ENCODE measurements at regions not wholly inside any gene's neighbourhood (a gene's known extent, or its start where the extent isn't known, plus 50 kb on each side); places are given as distances from the start of the nearest gene placed in this dataset.

- no peak for DNase-seq (ENCODE audit: low spot score)
Observed at GRCh38 chr6:92047152-92047850, 1372.1 kb downstream of the EPHA7 start.

- DNase-seq (ENCODE audit: low spot score) = no peak
Observed at GRCh38 chr6:92044312-92044711, 1375.0 kb downstream of the EPHA7 start.

GRCh38 chr6:92043777-92044176 lies 1375.6 kb downstream of the EPHA7 start:
- no peak for DNase-seq (ENCODE audit: low spot score)

- no peak for DNase-seq (ENCODE audit: low spot score)
Observed at GRCh38 chr6:92026878-92027277, 1392.5 kb downstream of the EPHA7 start.

- DNase-seq (ENCODE audit: low spot score) = no peak
Observed at GRCh38 chr6:92024881-92025280, 1394.5 kb downstream of the EPHA7 start.

- DNase-seq (ENCODE audit: low spot score) = no peak
Observed at GRCh38 chr6:92024110-92024509, 1395.2 kb downstream of the EPHA7 start.

- DNase-seq (ENCODE audit: low spot score) = no peak
Observed at GRCh38 chr6:92023410-92023966, 1395.9 kb downstream of the EPHA7 start.

GRCh38 chr6:92011681-92012245 lies 1407.6 kb downstream of the EPHA7 start:
- DNase-seq (ENCODE audit: low spot score) = no peak

- no peak for DNase-seq (ENCODE audit: low spot score)
Observed at GRCh38 chr6:92008757-92009502, 1410.4 kb downstream of the EPHA7 start.

- DNase-seq (ENCODE audit: low spot score) = no peak
Observed at GRCh38 chr6:92000112-92000511, 1413.2 kb upstream of the MAP3K7 start.

- no peak for DNase-seq (ENCODE audit: low spot score)
Observed at GRCh38 chr6:91994787-91995186, 1407.9 kb upstream of the MAP3K7 start.

- DNase-seq (ENCODE audit: low spot score) = no peak
Observed at GRCh38 chr6:91982559-91982958, 1395.7 kb upstream of the MAP3K7 start.

- no peak for DNase-seq (ENCODE audit: low spot score)
Observed at GRCh38 chr6:91976797-91977196, 1389.9 kb upstream of the MAP3K7 start.

- DNase-seq (ENCODE audit: low spot score) = no peak
Observed at GRCh38 chr6:91970700-91971099, 1383.8 kb upstream of the MAP3K7 start.

- DNase-seq (ENCODE audit: low spot score) = no peak
Observed at GRCh38 chr6:91965872-91966271, 1379.0 kb upstream of the MAP3K7 start.

- DNase-seq (ENCODE audit: low spot score) = no peak
Observed at GRCh38 chr6:91961671-91962070, 1374.8 kb upstream of the MAP3K7 start.

- no peak for DNase-seq (ENCODE audit: low spot score)
Observed at GRCh38 chr6:91961236-91961635, 1374.4 kb upstream of the MAP3K7 start.

- no peak for DNase-seq (ENCODE audit: low spot score)
Observed at GRCh38 chr6:91941838-91942237, 1355.0 kb upstream of the MAP3K7 start.

- no peak for DNase-seq (ENCODE audit: low spot score)
Observed at GRCh38 chr6:91940801-91941200, 1353.9 kb upstream of the MAP3K7 start.

- DNase-seq (ENCODE audit: low spot score) = no peak
Observed at GRCh38 chr6:91926827-91927226, 1340.0 kb upstream of the MAP3K7 start.

GRCh38 chr6:91926361-91926760 lies 1339.5 kb upstream of the MAP3K7 start:
- DNase-seq (ENCODE audit: low spot score) = no peak

GRCh38 chr6:91911945-91912344 lies 1325.1 kb upstream of the MAP3K7 start:
- DNase-seq (ENCODE audit: low spot score) = no peak

- no peak for DNase-seq (ENCODE audit: low spot score)
Observed at GRCh38 chr6:91904586-91905164, 1317.8 kb upstream of the MAP3K7 start.
